Duodenal mucosa (tissue), 2 donors: ENCODE measurements at regions not wholly inside any gene's neighbourhood (a gene's known extent, or its start where the extent isn't known, plus 50 kb on each side); places are given as distances from the start of the nearest gene placed in this dataset.

Source experiments
- H3K27ac ChIP-seq: one replicate; pipeline ENCODE4 v1.7.0; 2013; ENCODE audit warnings: low read depth, low read length
- H3K27me3 ChIP-seq, 2 donors: one replicate each; pipeline ENCODE4 v1.7.0; 2013; ENCODE audit warnings: low read length in 2 of 2, control low read depth in 1 of 2; ENCODE audit not compliant: insufficient read depth in 2 of 2, control insufficient read depth in 1 of 2
- H3K36me3 ChIP-seq, 2 donors: one replicate each; pipeline ENCODE4 v1.7.0; 2013; ENCODE audit warnings: low read length in 2 of 2, control low read depth in 1 of 2; ENCODE audit not compliant: insufficient read depth in 2 of 2, control insufficient read depth in 1 of 2
- H3K4me1 ChIP-seq, 2 donors: one replicate each; pipeline ENCODE4 v1.7.0; 2013; ENCODE audit warnings: low read length in 2 of 2, control low read depth in 1 of 2; ENCODE audit not compliant: insufficient read depth in 2 of 2, control insufficient read depth in 1 of 2
- H3K4me3 ChIP-seq, 2 donors: one replicate each; pipeline ENCODE4 v1.7.0; 2013; ENCODE audit warnings: low read length in 2 of 2, low read depth in 1 of 2
- H3K9ac ChIP-seq, 2 donors: one replicate each; pipeline ENCODE4 v1.7.0; 2013; ENCODE audit warnings: low read length in 2 of 2, low read depth in 1 of 2
- H3K9me3 ChIP-seq, 2 donors: one replicate each; pipeline ENCODE4 v1.7.0; 2013; ENCODE audit warnings: low read length in 2 of 2, control low read depth in 1 of 2; ENCODE audit not compliant: control insufficient read depth in 1 of 2

- Histone ChIP-seq H3K27me3 (no peaks in the 10 kb centered on the region), H3K4me1 (no peaks in the 10 kb centered on the region), H3K9ac (no peak overlapping the region), H3K27ac (no peak overlapping the region), H3K9me3 (no peaks in the 10 kb centered on the region), H3K4me3 (no peak overlapping the region), H3K36me3 (no peaks in the 10 kb centered on the region)
These were observed 941.0 kb upstream of the INTU start for GRCh38 chr4:126691797-126692196.

GRCh38 chr4:126697748-126698147, 935.0 kb upstream of the INTU start:
- H3K9ac ChIP-seq, result no peak overlapping the region
- no peak overlapping the region for H3K4me3 ChIP-seq
- H3K27ac ChIP-seq, result no peak overlapping the region
- H3K9me3 ChIP-seq, result no peaks in the 10 kb centered on the region
- H3K36me3 ChIP-seq, result no peaks in the 10 kb centered on the region
- H3K4me1 ChIP-seq, result no peaks in the 10 kb centered on the region
- H3K27me3 ChIP-seq, result no peaks in the 10 kb centered on the region

- no peak overlapping the region for H3K4me3 ChIP-seq
- no peak overlapping the region for H3K27ac ChIP-seq
- H3K4me1 ChIP-seq, result no peaks in the 10 kb centered on the region
- H3K36me3 ChIP-seq, result no peaks in the 10 kb centered on the region
- no peak overlapping the region for H3K9ac ChIP-seq
- H3K27me3 ChIP-seq, result no peaks in the 10 kb centered on the region
- H3K9me3 ChIP-seq, result no peaks in the 10 kb centered on the region
These were observed 934.5 kb upstream of the INTU start for GRCh38 chr4:126698224-126698623.

- Histone ChIP-seq H3K4me1 (no peaks in the 10 kb centered on the region), H3K36me3 (no peaks in the 10 kb centered on the region), H3K9ac (no peak overlapping the region), H3K4me3 (no peak overlapping the region), H3K27ac (no peak overlapping the region), H3K27me3 (no peaks in the 10 kb centered on the region), H3K9me3 (no peaks in the 10 kb centered on the region)
These were observed 931.0 kb upstream of the INTU start for GRCh38 chr4:126701756-126702155.

GRCh38 chr4:126702747-126703146, 930.0 kb upstream of the INTU start:
- Histone ChIP-seq H3K4me1 (no peaks in the 10 kb centered on the region), H3K27me3 (no peaks in the 10 kb centered on the region), H3K36me3 (no peaks in the 10 kb centered on the region), H3K9ac (no peak overlapping the region), H3K27ac (no peak overlapping the region), H3K4me3 (no peak overlapping the region), H3K9me3 (no peaks in the 10 kb centered on the region)

GRCh38 chr4:126705266-126705665, 927.5 kb upstream of the INTU start:
- Histone ChIP-seq H3K27me3 (no peaks in the 10 kb centered on the region), H3K4me1 (no peaks in the 10 kb centered on the region), H3K27ac (no peak overlapping the region)

GRCh38 chr4:126708716-126709115, 924.0 kb upstream of the INTU start:
- H3K4me1 ChIP-seq, result no peaks in the 10 kb centered on the region
- H3K4me3 ChIP-seq, result no peak overlapping the region
- H3K27ac ChIP-seq, result no peak overlapping the region

More at GRCh38 chr4:126705266-126705665, 927.5 kb upstream of the INTU start:
- Histone ChIP-seq H3K36me3 (no peaks in the 10 kb centered on the region), H3K9me3 (no peaks in the 10 kb centered on the region), H3K4me3 (no peak overlapping the region), H3K9ac (no peak overlapping the region)

GRCh38 chr4:126710935-126711334, 921.8 kb upstream of the INTU start:
- H3K9me3 ChIP-seq, result no peaks in the 10 kb centered on the region
- H3K4me1 ChIP-seq, result no peaks in the 10 kb centered on the region
- H3K9ac ChIP-seq, result no peak overlapping the region
- no peaks in the 10 kb centered on the region for H3K27me3 ChIP-seq
- H3K36me3 ChIP-seq, result no peaks in the 10 kb centered on the region
- H3K4me3 ChIP-seq, result no peak overlapping the region
- no peak overlapping the region for H3K27ac ChIP-seq

More at GRCh38 chr4:126708716-126709115, 924.0 kb upstream of the INTU start:
- H3K9ac ChIP-seq, result no peak overlapping the region
- no peaks in the 10 kb centered on the region for H3K27me3 ChIP-seq
- H3K9me3 ChIP-seq, result no peaks in the 10 kb centered on the region
- H3K36me3 ChIP-seq, result no peaks in the 10 kb centered on the region

- peaks cover 0 to 3% of the 10 kb centered on the region in 2 donors for H3K9me3 ChIP-seq
- H3K4me3 ChIP-seq, result no peak overlapping the region
- H3K27ac ChIP-seq, result no peak overlapping the region
- H3K27me3 ChIP-seq, result no peaks in the 10 kb centered on the region
- H3K4me1 ChIP-seq, result no peaks in the 10 kb centered on the region
- no peak overlapping the region for H3K9ac ChIP-seq
- no peaks in the 10 kb centered on the region for H3K36me3 ChIP-seq
These were observed 917.7 kb upstream of the INTU start for GRCh38 chr4:126715067-126715466.

GRCh38 chr4:126715681-126716080, 917.1 kb upstream of the INTU start:
- peaks cover 0 to 3% of the 10 kb centered on the region in 2 donors for H3K9me3 ChIP-seq
- no peaks in the 10 kb centered on the region for H3K36me3 ChIP-seq
- H3K27me3 ChIP-seq, result no peaks in the 10 kb centered on the region
- no peaks in the 10 kb centered on the region for H3K4me1 ChIP-seq
- H3K9ac ChIP-seq, result no peak overlapping the region
- no peak overlapping the region for H3K4me3 ChIP-seq
- H3K27ac ChIP-seq, result no peak overlapping the region

GRCh38 chr4:126718136-126718535, 914.6 kb upstream of the INTU start:
- H3K36me3 ChIP-seq, result no peaks in the 10 kb centered on the region
- no peak overlapping the region for H3K27ac ChIP-seq
- H3K4me3 ChIP-seq, result no peak overlapping the region
- H3K27me3 ChIP-seq, result no peaks in the 10 kb centered on the region
- H3K4me1 ChIP-seq, result no peaks in the 10 kb centered on the region
- H3K9ac ChIP-seq, result no peak overlapping the region
- peaks cover 0 to 3% of the 10 kb centered on the region in 2 donors for H3K9me3 ChIP-seq
